SK-N-SH (cell line): ENCODE measurements at regions not wholly inside any gene's neighbourhood (a gene's known extent, or its start where the extent isn't known, plus 50 kb on each side); places are given as distances from the start of the nearest gene placed in this dataset.
A peak's percentile ranks its signal among the peaks of the same experiment; 100 is the strongest.
"Not testable (repeated sequence)": the region's sequence is repeated elsewhere in the genome, so short reads cannot be mapped to it uniquely, and the experiment has no call there.

ENCODE experiments used
- CTCF ChIA-PET: fragments of 300-600, 350-600 bp; formaldehyde crosslinking; extraction: SDS; loops from one replicate; lab custom pipeline; 2021; lab: Yijun Ruan, JAX
- POLR2A ChIA-PET: fragments of 350-600 bp; sonication (Branson Sonifier 250); formaldehyde crosslinking; extraction: SDS; loops from one replicate; lab custom pipeline; 2020; ENCODE audit warnings: antibody characterized with exemption, inconsistent platforms; lab: Yijun Ruan, JAX
- DNase-seq: peaks from one replicate; pipeline ENCODE4 v3.0.0; 2012
- H2AFZ ChIP-seq: fragments of 200-600 bp; sonication (generic); 2 replicates; pipeline ENCODE4 v1.8.1; 2016; ENCODE audit warnings: antibody characterized with exemption, mild to moderate bottlenecking, low read depth
- H3F3A ChIP-seq: fragments of 200-600 bp; sonication (generic); replicated peaks from 2 replicates; pipeline ENCODE3; 2016; ENCODE audit warnings: antibody characterized with exemption, mild to moderate bottlenecking; ENCODE audit not compliant: insufficient read depth
- H3K27ac ChIP-seq, 2 experiments: fragments of 200-500 bp in 1 of 2; fragments of 200-600 bp in 1 of 2; sonication (Bioruptor generic) in 1 of 2; sonication (generic), shearing (Covaris generic) in 1 of 2; 2 replicates each; pipeline versions ENCODE4 v1.5.1 to v1.6.1; 2014 to 2016; ENCODE audit warnings: low read depth in 2 of 2, inconsistent platforms in 1 of 2, low read length in 1 of 2, mild to moderate bottlenecking in 1 of 2, mixed read lengths in 1 of 2
- H3K27me3 ChIP-seq: fragments of 200-600 bp; sonication (generic), shearing (Covaris generic); 2 replicates; pipeline ENCODE4 v1.6.1; 2016; ENCODE audit warnings: mixed run types; ENCODE audit not compliant: insufficient read depth
- H3K36me3 ChIP-seq, 2 experiments: fragments of 200-500 bp in 1 of 2; fragments of 200-600 bp in 1 of 2; sonication (Bioruptor generic) in 1 of 2; sonication (generic) in 1 of 2; replicated peaks in 1 of 2; 2 replicates each; pipeline versions ENCODE3 to v1.5.1; 2014 to 2016; ENCODE audit warnings: low read length in 1 of 2, mild to moderate bottlenecking in 1 of 2; ENCODE audit not compliant: insufficient read depth in 2 of 2, control insufficient read depth in 1 of 2
- H3K4me1 ChIP-seq, 2 experiments: fragments of 200-500 bp in 1 of 2; fragments of 200-600 bp in 1 of 2; sonication (Bioruptor generic) in 1 of 2; sonication (generic), shearing (Covaris generic) in 1 of 2; 2 replicates each; pipeline versions ENCODE4 v1.5.1 to v1.6.1; 2014 to 2016; ENCODE audit warnings: low read depth in 1 of 2, low read length in 1 of 2, mixed run types in 1 of 2; ENCODE audit not compliant: insufficient read depth in 2 of 2, control insufficient read depth in 1 of 2
- H3K4me2 ChIP-seq: fragments of 200-600 bp; sonication (generic), shearing (Covaris generic); 2 replicates; pipeline ENCODE4 v1.6.1; 2017; ENCODE audit warnings: mixed run types
- H3K4me3 ChIP-seq, 2 experiments: fragments of 200-500 bp in 1 of 2; fragments of 200-600 bp in 1 of 2; sonication (Bioruptor generic) in 1 of 2; sonication (generic), shearing (Covaris generic) in 1 of 2; 2 replicates each; pipeline versions ENCODE4 v1.5.1 to v1.8.1; 2014 to 2016; ENCODE audit warnings: low read depth in 2 of 2, inconsistent platforms in 1 of 2, low read length in 1 of 2, mild to moderate bottlenecking in 1 of 2, mixed read lengths in 1 of 2, moderate library complexity in 1 of 2
- H3K79me2 ChIP-seq: fragments of 200-600 bp; sonication (generic); 2 replicates; pipeline ENCODE4 v1.8.1; 2017; ENCODE audit warnings: mild to moderate bottlenecking; ENCODE audit not compliant: insufficient read depth
- H3K9ac ChIP-seq: fragments of 200-600 bp; sonication (generic); 2 replicates; pipeline ENCODE4 v1.6.1; 2017; ENCODE audit warnings: mixed run types
- H3K9me2 ChIP-seq: fragments of 200-600 bp; sonication (generic); 2 replicates; pipeline ENCODE4 v1.6.1; 2017; ENCODE audit warnings: mixed run types
- H3K9me3 ChIP-seq: fragments of 200-600 bp; sonication (generic); 2 replicates; pipeline ENCODE4 v1.6.1; 2017; ENCODE audit warnings: mixed run types, mild to moderate bottlenecking, moderate library complexity
- H4K20me1 ChIP-seq: fragments of 200-600 bp; sonication (generic); 2 replicates; pipeline ENCODE4 v1.6.1; 2017; ENCODE audit warnings: mild to moderate bottlenecking, mixed run types; ENCODE audit not compliant: insufficient read depth
- CHD2 ChIP-seq: fragments of 150-350 bp; IDR thresholded peaks from 2 replicates; pipeline ENCODE4 v1.6.1; 2018; ENCODE audit warnings: low read length; ENCODE audit not compliant: partially characterized antibody
- CTCF ChIP-seq: fragments of 200-600 bp; sonication (generic); IDR thresholded peaks from 2 replicates; pipeline ENCODE4 v1.6.1; 2017; ENCODE audit warnings: antibody characterized with exemption, mild to moderate bottlenecking, moderate library complexity
- EP300 ChIP-seq, 2 experiments: IDR thresholded peaks; 2 replicates each; pipeline versions ENCODE4 v1.4.0 to v1.6.1; 2012; ENCODE audit warnings: borderline replicate concordance in 1 of 2, low read depth in 1 of 2, low read length in 1 of 2
- FOSL2 ChIP-seq: IDR thresholded peaks from 2 replicates; pipeline ENCODE4 v1.4.0; 2012; ENCODE audit warnings: low read depth, mild to moderate bottlenecking, moderate library complexity, borderline replicate concordance
- MAX ChIP-seq: IDR thresholded peaks from 2 replicates; pipeline ENCODE4 v1.4.0; 2012; ENCODE audit warnings: low read depth
- RCOR1 ChIP-seq: fragments of 150-350 bp; IDR thresholded peaks from 2 replicates; pipeline ENCODE4 v1.6.1; 2017; ENCODE audit warnings: antibody characterized with exemption, low read length
- RFX5 ChIP-seq: IDR thresholded peaks from 2 replicates; pipeline ENCODE4 v1.6.1; 2012; ENCODE audit warnings: mild to moderate bottlenecking, improper control_type of control experiment, low read length
- TEAD4 ChIP-seq: IDR thresholded peaks from 2 replicates; pipeline ENCODE4 v1.4.0; 2012; ENCODE audit warnings: mild to moderate bottlenecking, borderline replicate concordance; ENCODE audit not compliant: insufficient read depth
- YY1 ChIP-seq: IDR thresholded peaks from 2 replicates; pipeline ENCODE4 v1.4.0; 2012; ENCODE audit warnings: low read depth, mild to moderate bottlenecking
- WGBS: methylation state at CpG from one replicate; pipeline ENCODE4 v1.1.6; 2017; ENCODE audit warnings: low lambda C conversion rate; 5-methylcytosine and 5-hydroxymethylcytosine counted together
- TF ChIP-seq, protein P1 (sequence below): IDR thresholded peaks from 2 replicates; pipeline ENCODE4 v1.4.0; 2012; ENCODE audit warnings: low read depth, borderline replicate concordance
- TF ChIP-seq, protein P2 (sequence below): fragments of 150-350 bp; IDR thresholded peaks from 2 replicates; pipeline ENCODE4 v1.6.1; 2017; ENCODE audit warnings: antibody characterized with exemption, low read length, low read depth, borderline replicate concordance
- TF ChIP-seq, protein P3 (sequence below): IDR thresholded peaks from 2 replicates; pipeline ENCODE4 v1.4.0; 2012; ENCODE audit warnings: low read depth, borderline replicate concordance

GRCh38 chr20:30815027-30815576, 442.4 kb upstream of the DEFB115 start:
- H2AFZ ChIP-seq, H3F3A ChIP-seq, H3K9me2 ChIP-seq, H3K9me3 ChIP-seq, H3K4me2 ChIP-seq, H3K27me3 ChIP-seq, H3K79me2 ChIP-seq, CTCF ChIA-PET, H4K20me1 ChIP-seq, POLR2A ChIA-PET, H3K9ac ChIP-seq, H3K36me3 ChIP-seq, H3K27ac ChIP-seq, H3K4me1 ChIP-seq, H3K4me3 ChIP-seq: not testable (repeated sequence)
- DNase-seq: peak; percentile 33
- 22% methylated on average over 13 of the region's 13 CpGs for WGBS

DNA sequence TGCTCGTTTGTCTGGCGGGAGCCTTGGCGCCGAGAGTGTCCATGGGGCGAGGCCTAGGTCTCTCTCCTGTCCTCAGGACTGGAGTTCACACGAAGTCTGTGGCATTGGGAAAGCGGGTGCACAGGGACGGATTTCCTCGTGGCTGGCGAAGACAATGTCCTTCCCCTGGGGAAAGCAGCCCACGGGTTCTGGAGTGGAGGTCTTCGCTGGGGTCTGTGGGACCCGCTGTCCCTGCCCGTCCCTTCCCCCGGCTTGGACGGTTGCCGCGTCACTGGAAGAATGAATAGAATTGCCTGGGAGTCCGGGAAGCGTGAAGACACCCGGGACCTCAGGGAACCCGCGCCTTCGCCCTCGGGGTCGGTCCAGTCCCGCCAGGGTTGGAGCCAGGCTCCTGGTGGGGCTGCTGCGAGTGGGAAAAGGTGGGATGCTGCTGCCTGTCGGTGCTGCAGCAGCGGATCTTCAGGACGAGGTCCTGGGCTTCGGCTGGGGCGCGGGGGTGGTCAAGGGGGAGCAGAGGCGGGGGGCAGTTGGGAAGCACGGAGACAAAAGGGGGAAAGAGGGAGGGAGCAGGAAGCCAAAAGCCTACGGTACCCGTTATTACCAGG, 441.8 kb upstream of the DEFB115 start:
- 35% methylated on average over 38 of the region's 38 CpGs for WGBS
- Histone ChIP-seq H3K27me3 (no peaks in the 10 kb centered on the region; the same call in 1 of the 2 replicates), H3K9ac (no peak overlapping the region), H3K27ac (no peak overlapping the region), H3K9me2 (no peaks in the 10 kb centered on the region), H2AFZ (no peak overlapping the region), H3F3A (no peaks in the 10 kb centered on the region), H3K9me3 (0 out of 2 replicates have a peak, but pooled peaks cover 3% of the 10 kb centered on the region), H3K79me2 (no peaks in the 10 kb centered on the region), H3K4me1 (no peaks in the 10 kb centered on the region; a peak in 1 of 4 replicates), H3K36me3 (no peaks in the 10 kb centered on the region), H3K4me3 (no peak overlapping the region; a peak in 1 of 4 replicates), H4K20me1 (no peaks in the 10 kb centered on the region), H3K4me2 (no peak overlapping the region)
- TF ChIP-seq EP300 (IDR thresholded peaks at IDR 0.05; ENCODE audit: borderline replicate concordance in 1 of 2, low read depth in 1 of 2, low read length in 1 of 2) (no peak), MAX (no peak), YY1 (no peak), CHD2 (no peak), TEAD4 (no peak), RFX5 (no peak), FOSL2 (no peak), CTCF (no peak), RCOR1 (no peak)
- TF ChIP-seq, protein P1, sequence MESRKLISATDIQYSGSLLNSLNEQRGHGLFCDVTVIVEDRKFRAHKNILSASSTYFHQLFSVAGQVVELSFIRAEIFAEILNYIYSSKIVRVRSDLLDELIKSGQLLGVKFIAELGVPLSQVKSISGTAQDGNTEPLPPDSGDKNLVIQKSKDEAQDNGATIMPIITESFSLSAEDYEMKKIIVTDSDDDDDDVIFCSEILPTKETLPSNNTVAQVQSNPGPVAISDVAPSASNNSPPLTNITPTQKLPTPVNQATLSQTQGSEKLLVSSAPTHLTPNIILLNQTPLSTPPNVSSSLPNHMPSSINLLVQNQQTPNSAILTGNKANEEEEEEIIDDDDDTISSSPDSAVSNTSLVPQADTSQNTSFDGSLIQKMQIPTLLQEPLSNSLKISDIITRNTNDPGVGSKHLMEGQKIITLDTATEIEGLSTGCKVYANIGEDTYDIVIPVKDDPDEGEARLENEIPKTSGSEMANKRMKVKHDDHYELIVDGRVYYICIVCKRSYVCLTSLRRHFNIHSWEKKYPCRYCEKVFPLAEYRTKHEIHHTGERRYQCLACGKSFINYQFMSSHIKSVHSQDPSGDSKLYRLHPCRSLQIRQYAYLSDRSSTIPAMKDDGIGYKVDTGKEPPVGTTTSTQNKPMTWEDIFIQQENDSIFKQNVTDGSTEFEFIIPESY: no peak
- TF ChIP-seq, protein P2, sequence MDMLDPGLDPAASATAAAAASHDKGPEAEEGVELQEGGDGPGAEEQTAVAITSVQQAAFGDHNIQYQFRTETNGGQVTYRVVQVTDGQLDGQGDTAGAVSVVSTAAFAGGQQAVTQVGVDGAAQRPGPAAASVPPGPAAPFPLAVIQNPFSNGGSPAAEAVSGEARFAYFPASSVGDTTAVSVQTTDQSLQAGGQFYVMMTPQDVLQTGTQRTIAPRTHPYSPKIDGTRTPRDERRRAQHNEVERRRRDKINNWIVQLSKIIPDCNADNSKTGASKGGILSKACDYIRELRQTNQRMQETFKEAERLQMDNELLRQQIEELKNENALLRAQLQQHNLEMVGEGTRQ: no peak
- TF ChIP-seq, protein P3, sequence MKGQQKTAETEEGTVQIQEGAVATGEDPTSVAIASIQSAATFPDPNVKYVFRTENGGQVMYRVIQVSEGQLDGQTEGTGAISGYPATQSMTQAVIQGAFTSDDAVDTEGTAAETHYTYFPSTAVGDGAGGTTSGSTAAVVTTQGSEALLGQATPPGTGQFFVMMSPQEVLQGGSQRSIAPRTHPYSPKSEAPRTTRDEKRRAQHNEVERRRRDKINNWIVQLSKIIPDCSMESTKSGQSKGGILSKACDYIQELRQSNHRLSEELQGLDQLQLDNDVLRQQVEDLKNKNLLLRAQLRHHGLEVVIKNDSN: no peak
- ChIA-PET CTCF (no interaction called here), POLR2A (no interaction called here)
- peak; percentile 53 for DNase-seq
